B cell (primary cell): ENCODE measurements at regions not wholly inside any gene's neighbourhood (a gene's known extent, or its start where the extent isn't known, plus 50 kb on each side); places are given as distances from the start of the nearest gene placed in this dataset.

Experiments used
- CTCF ChIP-seq: fragments of 200-600 bp; IDR thresholded peaks from one replicate; pipeline ENCODE4 v1.8.0; 2022; ENCODE audit warnings: antibody characterized with exemption, mild to moderate bottlenecking
- EZH2 ChIP-seq: IDR thresholded peaks from 2 replicates; pipeline ENCODE4 v1.6.1; 2012; ENCODE audit warnings: borderline replicate concordance, low read depth, mild to moderate bottlenecking, moderate library complexity, low read length; ENCODE audit not compliant: insufficient read depth, poor library complexity, severe bottlenecking

DNA sequence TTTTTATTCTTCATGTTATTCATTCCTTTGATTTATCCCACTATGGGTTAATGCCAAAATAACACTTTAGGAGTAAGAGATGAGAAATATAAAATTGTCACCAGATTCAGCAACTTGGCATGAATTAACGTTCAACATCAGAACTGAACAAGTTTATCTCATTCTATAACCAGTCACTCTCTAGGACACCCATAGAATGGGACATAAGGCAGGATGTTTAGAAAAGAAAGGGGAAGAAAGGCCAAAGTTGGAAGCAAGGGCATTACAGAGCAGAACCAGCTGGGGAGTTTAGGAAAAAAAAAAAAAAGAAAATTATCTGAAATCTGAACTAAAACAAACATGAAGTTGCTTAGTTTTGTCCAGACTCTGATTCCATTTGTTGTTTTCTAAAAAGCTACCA, 211.0 kb downstream of the PMAIP1 start:
- TF ChIP-seq CTCF: no peak
- TF ChIP-seq EZH2: no peak
